ENCODE measurements at regions not wholly inside any gene's neighbourhood (a gene's known extent, or its start where the extent isn't known, plus 50 kb on each side); places are given as distances from the start of the nearest gene placed in this dataset.

- H3K4me1 Mint-ChIP-seq, result peaks cover 2 to 5% of the 10 kb centered on the region in 2 experiments; a peak in 2 of 4 replicates
- no peak overlapping the region for H3K27ac ChIP-seq (ENCODE audit: insufficient read length, low read depth, low read length)
These were observed 324.7 kb downstream of the SHQ1 start for GRCh38 chr3:72523429-72524151.

More at GRCh38 chr3:72523429-72524151, 324.7 kb downstream of the SHQ1 start:
- WGBS (ENCODE audit: extremely low coverage, insufficient read length, low lambda C conversion rate), result no CpG with 5 or more reads among the region's 9 CpGs
- no peak overlapping the region for H3K23ac ChIP-seq (ENCODE audit: insufficient read length, low read depth, low read length)
- no peak overlapping the region; the same call in 1 of the 2 replicates for H3K14ac ChIP-seq (ENCODE audit: insufficient read depth, low read length)
- H4K91ac ChIP-seq (ENCODE audit: insufficient read length, low read depth, low read length), result no peak overlapping the region
- H3K4ac ChIP-seq (ENCODE audit: low read depth, low read length), result no peak overlapping the region
- no peak overlapping the region for H2BK20ac ChIP-seq (ENCODE audit: low read depth, low read length, poor library complexity, severe bottlenecking)
- Mint-ChIP-seq H3K9me3 (no peaks in the 10 kb centered on the region), H3K27ac (peak overlapping the region in 1 of 3 experiments; percentile 41; a peak in 1 of 7 replicates), H3K27me3 (ENCODE audit: low read depth) (no peaks in the 10 kb centered on the region; the same call in 1 of the 2 replicates), H3K36me3 (ENCODE audit: insufficient read depth in 1 of 3, low read depth in 3 of 3) (no peaks in the 10 kb centered on the region), H3K4me3 (no peak overlapping the region)
- no peak overlapping the region for H4K8ac ChIP-seq (replicated peaks; ENCODE audit: insufficient read length, low read depth, low read length)
- H3K56ac ChIP-seq (ENCODE audit: insufficient read length, low read depth, low read length), result no peak overlapping the region
- H4K5ac ChIP-seq (ENCODE audit: insufficient read length, low read depth, low read length), result no peak overlapping the region
- H3K18ac ChIP-seq (ENCODE audit: insufficient read length, low read depth, low read length), result no peak overlapping the region
- no peak for DNase-seq
- no peak overlapping the region for H2BK5ac ChIP-seq (ENCODE audit: insufficient read length, low read length)
- H3K9ac ChIP-seq (ENCODE audit: extremely low read depth, insufficient read length, low read length), result no peak overlapping the region
- no peak overlapping the region for H3T11ph ChIP-seq (ENCODE audit: low read length)
- H2AK5ac ChIP-seq (ENCODE audit: insufficient read length, low read length), result no peak overlapping the region
- H3K9me3 ChIP-seq (ENCODE audit: control insufficient read depth, low read depth, low read length), result no peaks in the 10 kb centered on the region
- TF ChIP-seq CTCF (conservative IDR thresholded peaks at IDR 0.05), result no peak
- H2AFZ ChIP-seq (ENCODE audit: low read length), result no peak overlapping the region
- no peak overlapping the region for H2BK12ac ChIP-seq (ENCODE audit: insufficient read length, low read depth, low read length)
- no peaks in the 10 kb centered on the region for H4K20me1 ChIP-seq (ENCODE audit: control insufficient read depth, insufficient read depth, insufficient read length)
- no peak overlapping the region for H2BK120ac ChIP-seq (ENCODE audit: low read depth, low read length, poor library complexity, severe bottlenecking)
- H3K23me2 ChIP-seq (ENCODE audit: insufficient read length, low read depth, low read length, poor library complexity, severe bottlenecking), result no peaks in the 10 kb centered on the region
- no peaks in the 10 kb centered on the region for H3K27me3 ChIP-seq (ENCODE audit: insufficient read depth, low read length)
- no peak overlapping the region for H2BK15ac ChIP-seq (ENCODE audit: low read depth, low read length)
- no peaks in the 10 kb centered on the region for H3K79me2 ChIP-seq (ENCODE audit: insufficient read depth, low read length)
- no peaks in the 10 kb centered on the region for H3K79me1 ChIP-seq (ENCODE audit: insufficient read depth, low read depth, low read length, poor library complexity, severe bottlenecking)
- 0 out of 2 replicates have a peak, but pooled peaks cover 2% of the 10 kb centered on the region for H3K4me1 ChIP-seq (ENCODE audit: insufficient read depth, low read length)
- H3K4me2 ChIP-seq (ENCODE audit: insufficient read depth, insufficient read length, low read length), result no peak overlapping the region

All from H9 (cell line).